GM19238 (cell line): ENCODE measurements at regions not wholly inside any gene's neighbourhood (a gene's known extent, or its start where the extent isn't known, plus 50 kb on each side); places are given as distances from the start of the nearest gene placed in this dataset.
"Not testable (repeated sequence)": the region's sequence is repeated elsewhere in the genome, so short reads cannot be mapped to it uniquely, and the experiment has no call there.

Experiments
- DNase-seq: peaks from one replicate; pipeline ENCODE4 v3.0.0; 2011; ENCODE audit warnings: low spot score; ENCODE audit not compliant: insufficient read length

DNA sequence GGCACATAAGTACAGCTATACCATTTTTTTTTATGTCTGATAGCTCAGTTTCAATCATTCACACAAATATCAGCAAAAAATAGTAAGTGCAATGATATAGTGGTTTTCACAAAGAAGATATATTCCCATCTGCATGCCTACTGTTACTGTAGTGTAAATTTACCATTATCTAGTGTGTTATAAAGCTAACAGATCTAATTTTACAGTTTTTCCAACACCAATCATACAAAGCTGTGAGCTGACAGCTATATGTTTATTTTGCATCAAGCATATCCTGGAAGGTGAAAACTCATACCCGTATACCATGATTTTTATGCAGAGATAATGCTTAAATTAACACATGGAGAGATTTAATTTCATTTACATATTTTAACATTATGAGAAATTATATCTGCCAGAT, 89.9 kb upstream of the HAPLN1 start:
- no peak for DNase-seq

DNA sequence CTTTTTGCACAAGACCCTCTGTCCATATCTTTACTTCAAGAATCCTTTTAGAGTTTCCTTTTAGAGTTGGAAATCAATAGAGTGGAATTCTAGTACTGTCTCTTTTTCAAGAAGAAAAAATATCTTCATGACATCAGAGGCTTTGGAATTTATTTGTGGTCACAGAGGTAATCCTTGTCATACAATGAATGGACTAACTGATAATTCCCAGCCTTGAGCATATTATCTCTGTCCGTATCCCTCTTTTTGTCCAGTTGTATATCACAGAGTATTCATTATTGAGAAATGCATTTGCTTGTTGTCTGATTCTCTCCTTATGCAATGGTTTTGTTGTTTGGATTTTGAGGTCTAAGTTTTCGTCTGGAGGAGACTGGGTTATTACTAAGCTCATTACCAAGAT, 82.0 kb upstream of the HAPLN1 start:
- DNase-seq = no peak

DNA sequence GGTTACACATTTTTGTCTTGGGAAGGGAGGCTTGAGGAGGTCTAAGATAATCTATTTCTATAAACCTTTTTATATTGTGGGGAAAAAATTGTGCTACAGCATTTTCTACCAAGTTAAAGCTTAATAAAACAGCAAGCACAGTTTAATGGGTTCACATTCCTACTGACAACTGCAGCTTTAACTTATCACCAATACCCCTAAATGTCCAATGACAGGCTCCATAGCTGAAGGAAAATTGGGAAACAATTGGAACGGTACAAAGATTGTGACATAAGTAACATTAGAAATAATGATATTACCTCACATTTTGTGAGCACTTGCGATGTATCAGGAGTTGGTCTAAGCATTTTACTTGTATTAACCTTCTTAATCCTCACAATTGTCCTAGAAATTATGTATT, 79.5 kb upstream of the HAPLN1 start:
- DNase-seq = no peak

DNA sequence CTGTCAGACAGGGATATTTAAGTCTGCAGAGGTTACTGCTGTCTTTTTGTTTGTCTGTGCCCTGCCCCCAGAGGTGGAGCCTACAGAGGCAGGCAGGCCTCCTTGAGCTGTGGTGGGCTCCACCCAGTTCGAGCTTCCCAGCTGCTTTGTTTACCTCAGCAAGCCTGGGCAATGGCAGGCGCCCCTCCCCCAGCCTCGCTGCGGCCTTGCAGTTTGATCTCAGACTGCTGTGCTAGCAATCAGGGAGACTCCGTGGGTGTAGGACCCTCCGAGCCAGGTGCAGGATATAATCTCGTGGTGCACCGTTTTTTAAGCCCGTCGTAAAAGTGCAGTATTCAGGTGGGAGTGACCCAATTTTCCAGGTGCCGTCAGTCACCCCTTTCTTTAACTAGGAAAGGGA, 78.4 kb upstream of the HAPLN1 start:
- not testable (repeated sequence) for DNase-seq

DNA sequence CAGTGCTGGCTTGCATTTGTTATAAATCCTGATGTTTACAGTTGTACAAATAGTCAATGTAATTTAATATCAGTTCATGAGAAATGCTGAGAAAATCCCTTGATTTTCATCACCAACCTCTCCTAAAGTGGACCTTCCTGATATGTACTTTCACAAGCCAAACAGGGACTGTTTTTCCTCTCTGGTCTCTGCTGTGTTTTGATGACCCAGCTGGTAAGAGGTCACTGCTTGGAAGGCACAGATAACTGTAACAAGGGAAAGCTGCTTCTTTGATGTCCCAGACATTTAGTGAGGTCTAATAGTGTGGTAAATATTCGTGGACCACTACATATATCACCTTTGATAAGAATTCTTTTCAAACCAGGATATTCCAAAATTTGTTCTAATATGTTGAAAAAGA, 68.7 kb upstream of the HAPLN1 start:
- DNase-seq = no peak

DNA sequence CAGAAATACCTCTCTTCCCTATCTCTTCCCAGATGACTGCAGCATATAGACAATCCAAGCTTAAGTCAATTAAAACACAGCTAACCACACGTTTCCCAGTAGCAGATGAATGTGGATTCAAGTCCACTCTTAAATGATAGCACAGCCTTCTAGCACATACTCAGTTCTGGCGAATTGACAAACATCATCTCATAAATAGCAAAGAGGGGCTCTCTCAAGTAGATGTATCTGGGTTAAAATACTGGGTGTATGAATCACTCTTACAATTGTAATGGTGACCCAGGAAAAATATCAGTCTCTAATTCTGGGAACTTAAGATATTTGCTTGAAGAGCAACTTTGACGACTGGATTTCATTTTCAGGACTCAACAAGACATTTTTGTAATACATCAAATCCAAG, 67.0 kb upstream of the HAPLN1 start:
- no peak for DNase-seq

DNA sequence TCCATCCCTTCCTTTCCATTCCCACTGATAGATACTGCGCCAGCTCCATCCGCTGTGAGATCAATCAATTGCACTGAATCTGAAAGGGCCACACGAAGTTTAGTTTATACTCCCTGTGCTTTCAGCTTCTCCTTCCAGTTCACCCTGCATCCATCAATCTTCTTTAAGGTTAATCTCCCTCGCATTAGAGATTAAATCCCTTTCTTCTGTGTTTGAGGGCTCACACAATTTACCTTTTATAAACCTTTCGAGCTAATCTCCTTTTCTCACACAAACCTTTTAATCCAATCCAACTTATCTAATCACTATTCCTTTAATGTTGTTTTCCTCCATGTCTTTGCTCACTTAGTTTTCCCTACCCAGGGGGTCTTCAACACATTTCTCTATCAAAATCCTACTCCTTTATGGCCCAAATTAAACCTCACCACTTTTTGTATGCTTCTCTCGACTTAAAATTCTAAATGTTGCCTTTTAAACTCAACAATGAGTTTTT, 64.6 kb upstream of the HAPLN1 start:
- DNase-seq = no peak

DNA sequence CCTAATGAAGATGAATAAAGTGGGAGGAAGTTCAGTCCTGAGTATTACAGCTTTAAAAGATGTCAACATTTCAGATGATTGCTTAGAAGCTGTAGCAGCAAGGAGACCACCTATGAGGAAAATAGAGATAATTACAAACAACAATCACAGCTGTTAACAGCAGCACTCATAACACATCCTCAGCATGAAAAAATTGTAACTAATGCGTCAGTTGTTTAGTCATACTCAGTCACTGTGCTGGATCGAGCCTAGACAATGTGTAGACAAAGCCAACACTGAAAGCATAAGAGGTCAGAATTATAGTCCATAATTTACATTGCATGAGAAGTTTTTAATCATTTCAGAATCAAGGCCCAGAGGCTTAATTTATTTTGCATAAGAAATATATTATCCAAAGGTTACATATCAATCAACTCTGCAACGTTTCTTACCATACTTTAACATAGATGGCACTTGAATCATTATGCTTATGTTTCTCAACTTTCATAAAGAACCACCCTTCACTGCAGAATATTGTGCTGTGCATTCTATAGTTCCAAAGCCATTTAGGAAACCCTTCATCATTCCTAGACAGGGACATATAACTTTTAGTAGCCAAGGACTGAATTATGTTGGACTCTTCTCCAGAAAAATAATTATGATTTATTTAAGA, 60.2 kb upstream of the HAPLN1 start:
- no peak for DNase-seq

DNA sequence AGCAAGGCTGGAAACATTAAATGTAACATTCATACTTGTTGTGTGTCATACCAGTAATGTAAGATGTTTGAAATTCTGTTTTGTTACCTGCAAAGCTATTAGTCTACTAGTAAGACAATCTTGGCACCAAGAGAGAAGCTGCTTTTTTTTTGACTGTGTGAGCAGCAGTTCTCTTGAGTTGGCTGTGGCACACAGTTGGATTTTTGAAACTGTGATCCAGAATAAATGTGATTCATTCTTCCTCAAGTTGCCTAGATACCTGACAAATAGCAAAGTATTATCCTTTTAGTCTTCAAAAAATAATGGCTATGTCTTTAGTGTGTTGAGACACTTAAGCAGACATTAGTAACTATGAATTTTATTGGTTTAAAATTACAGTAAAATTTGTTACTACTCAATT, 57.2 kb upstream of the HAPLN1 start:
- DNase-seq = no peak

DNA sequence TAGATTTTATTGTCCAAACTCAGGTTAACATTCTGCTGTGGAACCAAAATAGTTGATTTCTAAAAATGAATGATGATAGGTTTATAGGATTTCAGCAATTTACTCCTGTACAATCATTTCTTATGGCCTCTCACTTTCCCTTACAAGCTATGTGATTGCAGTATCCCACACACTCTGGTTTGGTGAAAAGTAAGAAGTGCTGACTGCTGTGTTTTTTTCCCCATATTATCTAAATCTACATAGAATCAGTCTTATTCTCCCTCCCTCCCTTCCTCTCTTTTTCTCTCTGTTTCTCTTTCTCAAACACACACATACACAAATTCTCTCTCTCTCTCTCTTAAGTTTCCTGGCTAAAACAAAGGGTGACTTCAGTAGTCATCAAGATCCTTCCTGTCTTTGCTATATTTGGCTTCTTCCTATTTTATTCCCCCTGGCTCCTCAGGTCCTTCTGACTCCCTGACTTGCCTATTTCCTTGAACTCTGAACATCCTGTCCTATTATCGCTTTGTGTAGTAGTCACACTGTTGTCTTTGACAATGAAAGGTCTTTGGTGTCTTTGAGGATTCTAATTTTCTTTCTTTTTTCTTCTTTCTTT, 55.9 kb upstream of the HAPLN1 start:
- DNase-seq = no peak
